Gastrocnemius medialis (tissue), 4 donors: ENCODE measurements at regions not wholly inside any gene's neighbourhood (a gene's known extent, or its start where the extent isn't known, plus 50 kb on each side); places are given as distances from the start of the nearest gene placed in this dataset.

Experiments
- ATAC-seq, 2 donors: fragments of 150-250 bp; one replicate each; pipeline ENCODE4 v1.9.1; 2016
- DNase-seq, 2 donors: peaks; one replicate each; pipeline ENCODE4 v3.0.0-alpha.2; 2019
- H3K27ac ChIP-seq, 4 donors: fragments of 200-600 bp; sonication (generic); 1 replicate in 1 of 4; 2 replicates in 3 of 4; pipeline ENCODE4 v1.5.1; 2016 to 2018; ENCODE audit warnings: mild to moderate bottlenecking in 2 of 4, moderate library complexity in 1 of 4
- H3K27me3 ChIP-seq, 3 donors: fragments of 200-600 bp; sonication (generic) in 2 of 3; 1 replicate in 1 of 3; 2 replicates in 2 of 3; pipeline versions ENCODE4 v1.5.1 to v1.6.0; 2016 to 2019; ENCODE audit warnings: mild to moderate bottlenecking in 1 of 3, moderate library complexity in 1 of 3
- H3K36me3 ChIP-seq, 2 donors: fragments of 200-600 bp; sonication (generic) in 1 of 2; one replicate each; pipeline ENCODE4 v1.5.1; 2017 to 2018
- H3K4me1 ChIP-seq, 2 donors: fragments of 200-600 bp; sonication (generic) in 1 of 2; one replicate each; pipeline ENCODE4 v1.5.1; 2016 to 2017; ENCODE audit warnings: mild to moderate bottlenecking in 2 of 2
- H3K4me3 ChIP-seq, 4 donors: fragments of 200-600 bp; sonication (generic) in 3 of 4; 1 replicate in 1 of 4; 2 replicates in 3 of 4; pipeline ENCODE4 v1.5.1; 2016 to 2019; ENCODE audit warnings: mild to moderate bottlenecking in 2 of 4
- H3K9me3 ChIP-seq, 3 donors: fragments of 200-600 bp; sonication (generic) in 2 of 3; 1 replicate in 1 of 3; 2 replicates in 2 of 3; pipeline ENCODE4 v1.5.1; 2016 to 2019
- CTCF ChIP-seq, 5 experiments: fragments of 450-650 bp in 3 of 5; fragments of 200-600 bp in 2 of 5; sonication (generic) in 2 of 5; IDR thresholded peaks in 4 of 5; conservative IDR thresholded peaks in 1 of 5; 1 replicate in 4 of 5; 2 replicates in 1 of 5; pipeline ENCODE4 v1.5.1; 2016 to 2019; ENCODE audit warnings: antibody characterized with exemption in 5 of 5, mild to moderate bottlenecking in 3 of 5, moderate library complexity in 3 of 5
- POLR2A ChIP-seq, 2 donors: fragments of 450-650 bp; IDR thresholded peaks; one replicate each; pipeline ENCODE4 v1.6.1; 2017; ENCODE audit warnings: antibody characterized with exemption in 2 of 2, mild to moderate bottlenecking in 2 of 2, moderate library complexity in 2 of 2
- in situ Hi-C, 4 donors: fragments of 200-750 bp; cut with MboI; loops; one replicate each; pipeline versions ENCODE4 v1.15.0 to v1.8.0; 2017; ENCODE audit warnings: low sequenced_read_pairs in 4 of 4
- intact Hi-C: fragments of 100-400 bp; cut with DNase I; formaldehyde crosslinking; loops from one replicate; pipeline ENCODE4 v1.15.1; 2023; ENCODE audit warnings: low total_unique reads

- DNase-seq = no peak
- no peak overlapping the region for H3K27ac ChIP-seq
- ATAC-seq = no peak
- no peaks in the 10 kb centered on the region for H3K9me3 ChIP-seq
- no peaks in the 10 kb centered on the region for H3K4me1 ChIP-seq
- no peaks in the 10 kb centered on the region for H3K27me3 ChIP-seq
- no peaks in the 10 kb centered on the region for H3K36me3 ChIP-seq
- no peak overlapping the region for H3K4me3 ChIP-seq
- TF ChIP-seq CTCF (IDR thresholded peaks at IDR 0.05 in 4 of 5, conservative IDR thresholded peaks at IDR 0.05 in 1 of 5) = no peak
- no peak for TF ChIP-seq POLR2A (IDR thresholded peaks at IDR 0.05)
- in situ Hi-C loops = no loop called here
- intact Hi-C loops = no loop called here
Measured at GRCh38 chr14:39582028-39582654, 149.9 kb upstream of the FBXO33 start.

- DNase-seq = no peak
- no peaks in the 10 kb centered on the region for H3K4me1 ChIP-seq
- no peak overlapping the region for H3K4me3 ChIP-seq
- no peaks in the 10 kb centered on the region for H3K36me3 ChIP-seq
- no peak for ATAC-seq
- in situ Hi-C loops = no loop called here
- intact Hi-C loops = no loop called here
- H3K27me3 ChIP-seq = no peaks in the 10 kb centered on the region
- no peaks in the 10 kb centered on the region for H3K9me3 ChIP-seq
- TF ChIP-seq POLR2A (IDR thresholded peaks at IDR 0.05) (no peak), CTCF (IDR thresholded peaks at IDR 0.05 in 4 of 5, conservative IDR thresholded peaks at IDR 0.05 in 1 of 5) (no peak)
- H3K27ac ChIP-seq = no peak overlapping the region
Measured at GRCh38 chr14:39581474-39581873, 149.2 kb upstream of the FBXO33 start.

- H3K4me3 ChIP-seq = no peak overlapping the region
- ATAC-seq = no peak
- no peak for TF ChIP-seq POLR2A (IDR thresholded peaks at IDR 0.05)
- no peak for TF ChIP-seq CTCF (IDR thresholded peaks at IDR 0.05 in 4 of 5, conservative IDR thresholded peaks at IDR 0.05 in 1 of 5)
- in situ Hi-C loops = no loop called here
- intact Hi-C loops = no loop called here
- H3K4me1 ChIP-seq = no peaks in the 10 kb centered on the region
- no peaks in the 10 kb centered on the region for H3K36me3 ChIP-seq
- H3K27me3 ChIP-seq = no peaks in the 10 kb centered on the region
- no peak for DNase-seq
- no peaks in the 10 kb centered on the region for H3K9me3 ChIP-seq
- H3K27ac ChIP-seq = no peak overlapping the region
Measured at GRCh38 chr14:39580696-39581095, 148.5 kb upstream of the FBXO33 start.

- intact Hi-C loops (no loop called here), in situ Hi-C loops (no loop called here)
- DNase-seq (no peak), ATAC-seq (no peak)
- no peak overlapping the region for H3K4me3 ChIP-seq
- no peak overlapping the region for H3K27ac ChIP-seq
- no peaks in the 10 kb centered on the region for H3K4me1 ChIP-seq
- H3K9me3 ChIP-seq = no peaks in the 10 kb centered on the region
- TF ChIP-seq POLR2A (IDR thresholded peaks at IDR 0.05) (no peak), CTCF (IDR thresholded peaks at IDR 0.05 in 4 of 5, conservative IDR thresholded peaks at IDR 0.05 in 1 of 5) (no peak)
- no peaks in the 10 kb centered on the region for H3K36me3 ChIP-seq
- no peaks in the 10 kb centered on the region for H3K27me3 ChIP-seq
Measured at GRCh38 chr14:39576736-39577135, 144.5 kb upstream of the FBXO33 start.

- in situ Hi-C loops = no loop called here
- Histone ChIP-seq H3K36me3 (no peaks in the 10 kb centered on the region), H3K4me1 (no peaks in the 10 kb centered on the region), H3K9me3 (no peaks in the 10 kb centered on the region), H3K4me3 (no peak overlapping the region), H3K27ac (no peak overlapping the region), H3K27me3 (no peaks in the 10 kb centered on the region)
- no peak for DNase-seq
- intact Hi-C loops = no loop called here
- no peak for ATAC-seq
- TF ChIP-seq POLR2A (IDR thresholded peaks at IDR 0.05) (no peak), CTCF (IDR thresholded peaks at IDR 0.05 in 4 of 5, conservative IDR thresholded peaks at IDR 0.05 in 1 of 5) (no peak)
Measured at GRCh38 chr14:39576258-39576657, 144.0 kb upstream of the FBXO33 start.
